Neural progenitor cell (in vitro differentiated cells): ENCODE measurements at regions not wholly inside any gene's neighbourhood (a gene's known extent, or its start where the extent isn't known, plus 50 kb on each side); places are given as distances from the start of the nearest gene placed in this dataset.

Experiments
- EZH2 ChIP-seq: fragments of 200-600 bp; sonication (generic); IDR thresholded peaks from 2 replicates; pipeline ENCODE4 v1.6.1; 2017; ENCODE audit warnings: antibody characterized with exemption, mild to moderate bottlenecking, moderate library complexity
- TF ChIP-seq, protein P1 (sequence below): fragments of 200-600 bp; sonication (generic); IDR thresholded peaks from 2 replicates; pipeline ENCODE4 v1.5.1; 2017; ENCODE audit warnings: antibody characterized with exemption, mild to moderate bottlenecking

- TF ChIP-seq EZH2: no peak
- TF ChIP-seq, protein P1, sequence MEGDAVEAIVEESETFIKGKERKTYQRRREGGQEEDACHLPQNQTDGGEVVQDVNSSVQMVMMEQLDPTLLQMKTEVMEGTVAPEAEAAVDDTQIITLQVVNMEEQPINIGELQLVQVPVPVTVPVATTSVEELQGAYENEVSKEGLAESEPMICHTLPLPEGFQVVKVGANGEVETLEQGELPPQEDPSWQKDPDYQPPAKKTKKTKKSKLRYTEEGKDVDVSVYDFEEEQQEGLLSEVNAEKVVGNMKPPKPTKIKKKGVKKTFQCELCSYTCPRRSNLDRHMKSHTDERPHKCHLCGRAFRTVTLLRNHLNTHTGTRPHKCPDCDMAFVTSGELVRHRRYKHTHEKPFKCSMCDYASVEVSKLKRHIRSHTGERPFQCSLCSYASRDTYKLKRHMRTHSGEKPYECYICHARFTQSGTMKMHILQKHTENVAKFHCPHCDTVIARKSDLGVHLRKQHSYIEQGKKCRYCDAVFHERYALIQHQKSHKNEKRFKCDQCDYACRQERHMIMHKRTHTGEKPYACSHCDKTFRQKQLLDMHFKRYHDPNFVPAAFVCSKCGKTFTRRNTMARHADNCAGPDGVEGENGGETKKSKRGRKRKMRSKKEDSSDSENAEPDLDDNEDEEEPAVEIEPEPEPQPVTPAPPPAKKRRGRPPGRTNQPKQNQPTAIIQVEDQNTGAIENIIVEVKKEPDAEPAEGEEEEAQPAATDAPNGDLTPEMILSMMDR: no peak
These were observed 287.4 kb upstream of the ARRDC3 start for GRCh38 chr5:91670563-91670962.
